ENCODE measurements at regions not wholly inside any gene's neighbourhood (a gene's known extent, or its start where the extent isn't known, plus 50 kb on each side); places are given as distances from the start of the nearest gene placed in this dataset.

DNA sequence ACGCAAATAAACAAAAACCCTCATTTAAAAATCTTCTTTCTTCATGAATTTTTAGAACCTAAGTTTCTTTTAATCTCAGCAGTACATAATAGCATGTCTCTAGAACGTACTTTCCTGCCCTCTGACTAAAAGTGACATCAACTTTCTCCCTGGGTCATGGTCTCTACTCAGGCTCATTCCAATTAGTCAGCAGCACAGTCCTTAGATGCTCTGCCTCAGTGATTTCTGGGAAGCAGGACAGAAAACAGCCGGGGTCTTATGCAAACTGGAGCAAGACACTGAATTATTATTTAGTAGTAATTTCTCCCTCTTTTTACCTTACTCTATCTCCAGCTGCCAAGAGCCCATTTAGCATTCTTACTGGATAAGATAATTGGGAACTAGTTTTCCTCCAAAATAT lies 365.2 kb downstream of the TUSC7 start:
- DNase-seq (ENCODE audit: low spot score) = no peak

DNA sequence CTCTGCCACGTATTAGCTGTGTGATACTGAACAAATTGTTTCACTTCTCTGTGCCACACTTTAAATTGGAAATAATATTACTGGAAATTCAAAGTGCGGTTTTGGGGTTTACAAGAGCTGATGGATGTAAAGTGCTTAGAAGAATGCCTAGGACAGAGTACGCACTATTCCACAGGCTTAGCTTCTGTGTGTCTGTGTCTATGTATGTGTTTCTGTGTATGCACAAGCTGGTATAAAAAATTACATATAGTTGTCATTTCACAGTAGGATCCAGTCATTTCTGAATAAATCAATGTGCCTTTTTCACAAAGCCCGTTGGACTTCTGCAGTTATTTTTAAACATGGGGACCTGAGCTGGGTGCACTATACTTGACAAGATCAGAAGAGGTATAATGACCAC lies 370.4 kb downstream of the TUSC7 start:
- DNase-seq (ENCODE audit: low spot score) = no peak

DNA sequence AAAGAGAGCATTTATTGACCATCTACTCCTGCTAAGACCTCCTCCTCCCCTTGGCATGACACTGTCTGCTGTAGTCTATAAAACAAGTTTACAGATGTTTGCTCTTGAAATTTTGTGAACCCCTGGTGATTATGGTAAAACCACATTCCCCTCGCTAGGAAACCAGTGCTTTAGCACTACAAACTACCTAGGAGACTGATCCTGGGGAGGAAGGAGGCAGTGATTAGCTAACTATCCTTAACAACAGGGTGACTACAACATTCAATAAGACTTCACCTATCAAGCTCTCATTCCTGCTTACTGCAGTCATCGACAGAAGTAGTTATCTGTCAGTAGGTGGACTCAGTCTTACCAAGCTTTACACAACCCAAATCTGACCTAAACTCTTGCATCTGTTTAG lies 371.3 kb downstream of the TUSC7 start:
- no peak for DNase-seq (ENCODE audit: low spot score)

DNA sequence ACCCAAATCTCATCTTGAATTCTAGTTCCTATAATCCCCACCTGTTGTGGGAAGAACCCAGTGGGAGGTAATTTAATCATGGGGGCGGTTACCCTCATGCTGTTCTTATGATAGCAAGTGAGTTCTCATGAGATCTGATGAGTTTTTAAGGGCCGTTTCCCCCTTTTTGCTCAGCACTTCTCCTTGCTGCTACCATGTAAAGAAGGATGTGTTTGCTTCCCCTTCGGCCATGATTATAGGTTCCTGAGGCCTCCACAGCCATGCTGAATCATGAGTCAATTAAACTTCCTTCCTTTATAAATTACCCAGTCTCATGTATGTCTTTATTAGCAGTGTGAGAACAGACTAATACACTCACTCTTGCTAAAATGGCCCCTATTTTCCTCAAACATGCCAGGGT lies 374.7 kb downstream of the TUSC7 start:
- DNase-seq (ENCODE audit: low spot score) = no peak

DNA sequence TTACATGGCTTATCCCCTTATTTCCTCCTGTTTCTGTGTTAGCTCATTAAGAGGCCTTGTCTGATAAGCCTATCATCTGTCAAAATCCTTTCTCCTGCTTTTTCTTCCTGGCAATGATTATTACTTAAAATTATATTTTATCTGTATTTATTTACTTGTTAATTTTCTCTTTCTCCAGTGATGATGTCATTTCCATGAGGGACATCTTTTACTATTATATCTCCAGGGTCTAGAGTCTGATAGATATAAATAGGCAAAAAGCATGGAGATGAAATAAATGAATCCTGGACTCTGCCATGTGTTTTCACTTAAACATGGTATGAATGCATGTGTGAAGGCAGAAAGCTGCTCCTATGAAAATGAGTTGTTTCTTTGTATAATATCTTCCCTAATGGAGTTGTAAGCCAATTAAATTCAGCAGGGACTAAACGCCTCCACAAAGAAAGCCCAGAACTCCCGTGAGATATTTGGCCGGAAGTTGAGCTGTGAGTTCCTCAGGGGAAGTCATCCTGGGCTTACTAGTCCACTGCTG lies 375.2 kb downstream of the TUSC7 start:
- no peak for DNase-seq (ENCODE audit: low spot score)

DNA sequence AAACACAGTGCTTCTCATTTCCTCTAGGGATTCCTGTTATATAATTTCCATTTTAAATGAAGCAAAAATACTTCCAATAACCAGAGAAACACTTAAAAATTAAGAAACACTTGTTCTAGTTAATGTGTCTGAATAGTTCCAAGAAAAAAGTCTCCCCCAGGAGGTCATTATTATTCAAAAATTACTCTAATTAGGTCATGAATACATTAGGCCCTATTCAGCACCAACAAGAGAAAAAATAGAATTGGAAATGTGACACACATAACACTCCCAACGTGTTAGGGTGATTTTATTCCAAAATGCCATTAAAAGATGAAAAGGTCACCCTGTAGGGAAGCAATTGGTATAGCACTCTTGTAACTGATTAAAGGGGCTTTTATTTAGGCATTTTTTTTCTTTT lies 382.1 kb downstream of the TUSC7 start:
- DNase-seq (ENCODE audit: low spot score) = no peak

DNA sequence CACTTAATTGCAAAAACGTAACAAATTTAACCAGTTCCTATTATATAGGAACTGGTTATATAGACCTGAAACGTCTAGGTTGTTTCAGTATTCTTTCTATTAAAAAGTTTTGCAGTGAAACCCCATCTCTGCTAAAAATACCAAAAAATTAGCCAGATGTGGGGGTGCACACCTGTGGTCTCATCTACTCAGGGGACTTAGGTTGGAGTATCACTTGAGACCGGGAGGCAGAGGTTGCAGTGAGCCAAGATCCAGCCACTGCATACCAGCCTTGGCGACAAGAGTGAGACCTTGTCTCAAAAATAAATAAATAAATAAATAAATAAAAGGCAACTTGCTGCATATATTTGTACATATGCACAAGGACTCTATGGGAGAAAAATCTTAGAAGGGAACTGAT lies 387.0 kb downstream of the TUSC7 start:
- DNase-seq (ENCODE audit: low spot score) = no peak

DNA sequence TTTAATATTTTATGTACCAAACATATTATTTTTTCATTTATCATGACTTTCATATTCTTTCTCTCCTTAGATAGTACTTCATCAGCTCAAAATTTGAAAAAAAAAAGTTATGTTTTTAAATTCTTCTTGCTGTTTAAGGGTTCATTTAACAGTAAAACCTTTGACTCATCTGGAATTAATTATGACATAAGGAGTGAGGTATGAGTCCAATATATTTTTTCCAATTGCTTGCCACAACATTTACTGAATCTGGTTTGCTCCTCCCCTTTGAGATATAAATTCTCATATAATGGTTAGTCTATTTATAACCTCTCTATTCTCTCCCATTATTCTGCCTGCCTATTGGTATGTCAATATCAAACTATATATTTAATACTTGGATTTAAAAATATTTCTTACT lies 387.8 kb downstream of the TUSC7 start:
- no peak for DNase-seq (ENCODE audit: low spot score)

DNA sequence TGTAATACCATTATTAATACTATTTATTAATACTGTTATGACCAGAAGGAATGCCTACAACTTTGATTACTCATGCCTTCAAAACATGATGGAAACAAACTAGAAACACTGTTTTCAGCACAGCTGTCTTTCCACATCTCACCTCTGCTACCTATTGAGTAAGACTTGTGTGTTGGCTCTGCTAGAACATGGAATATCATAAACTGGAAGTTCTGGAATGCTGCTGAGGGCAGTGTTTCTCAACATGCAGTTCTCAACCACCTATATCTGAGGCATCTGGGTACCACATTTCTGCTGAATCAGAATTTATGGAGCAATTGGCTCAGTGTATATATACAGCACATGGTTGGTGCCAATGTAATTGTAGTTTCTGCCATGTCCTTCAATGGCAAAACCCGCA lies 392.1 kb downstream of the TUSC7 start:
- DNase-seq (ENCODE audit: low spot score) = no peak

DNA sequence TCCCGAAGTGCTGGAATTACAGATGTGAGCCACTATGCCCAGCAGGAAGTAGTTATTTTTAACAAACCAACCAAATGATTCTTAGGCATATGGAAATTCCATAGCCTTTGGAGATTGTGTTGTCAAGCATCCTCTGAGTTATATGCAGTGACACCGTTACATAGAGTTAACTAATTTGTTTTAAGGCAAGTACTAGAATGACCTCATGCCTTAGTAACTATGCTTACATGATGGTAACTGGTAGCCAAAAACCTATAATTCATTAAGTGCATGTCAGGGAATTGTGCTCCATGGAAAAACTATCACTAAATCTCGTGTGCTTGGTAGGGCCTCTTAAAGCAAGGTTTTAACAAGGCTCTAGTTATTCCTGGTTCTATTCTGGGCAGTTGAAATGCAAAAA lies 392.8 kb downstream of the TUSC7 start:
- DNase-seq (ENCODE audit: low spot score) = no peak

DNA sequence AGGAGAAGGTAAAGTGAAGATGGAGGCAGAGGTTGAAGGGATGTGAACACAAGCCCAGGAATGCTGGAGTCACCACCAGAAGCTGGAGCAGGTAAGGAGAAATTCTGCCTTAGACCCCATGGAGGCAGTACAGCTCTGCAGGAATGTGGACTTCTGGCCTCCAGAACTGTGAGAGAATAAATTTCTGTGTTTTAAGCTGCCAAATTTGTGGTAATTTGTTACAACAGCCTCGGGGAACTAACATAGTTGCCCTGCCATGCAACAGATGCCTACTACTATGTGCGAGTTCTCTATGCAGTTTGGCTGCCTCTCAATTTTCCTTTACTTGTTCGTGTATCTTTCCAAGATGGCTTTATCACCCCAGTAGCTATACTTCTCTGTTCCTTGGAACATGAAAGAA lies 394.1 kb downstream of the TUSC7 start:
- no peak for DNase-seq (ENCODE audit: low spot score)

DNA sequence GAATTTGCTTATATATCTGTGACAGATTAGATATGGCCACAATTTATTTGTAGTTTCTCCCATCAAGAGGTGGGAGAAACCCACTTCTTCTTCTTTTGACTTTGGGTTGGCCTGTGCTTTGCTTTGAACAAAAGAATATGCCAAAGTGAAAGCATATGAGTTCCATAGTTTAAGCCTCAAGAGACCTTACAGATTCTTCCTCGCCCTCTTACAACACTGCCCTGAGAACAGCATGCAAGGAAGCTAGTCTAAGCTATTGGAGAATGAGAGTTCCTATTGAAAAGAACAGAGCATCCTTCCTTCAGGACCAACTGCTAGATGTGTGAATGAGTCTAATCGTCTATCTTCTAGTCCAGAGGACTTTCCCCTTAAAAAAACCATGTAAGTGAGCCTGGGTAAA lies 394.8 kb downstream of the TUSC7 start:
- DNase-seq (ENCODE audit: low spot score) = no peak

DNA sequence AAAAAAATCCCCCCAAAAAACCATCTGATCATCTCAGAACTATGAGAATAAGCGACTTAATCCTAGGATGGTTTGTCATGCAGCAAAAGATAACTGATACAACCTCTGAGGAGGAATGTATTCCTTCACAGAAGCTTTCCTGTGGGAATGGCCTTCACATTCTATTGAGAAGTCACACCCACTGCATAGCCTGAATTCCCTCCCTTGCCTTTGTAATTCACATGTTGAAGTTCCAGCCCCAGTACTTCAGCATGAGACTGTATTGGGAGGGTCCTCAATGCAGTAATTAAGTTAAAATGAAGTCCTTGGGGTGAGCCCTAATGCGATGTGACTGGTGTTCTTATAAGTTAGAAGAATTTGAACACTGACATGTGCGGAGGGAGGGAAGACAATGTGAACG lies 395.2 kb downstream of the TUSC7 start:
- DNase-seq (ENCODE audit: low spot score) = no peak

DNA sequence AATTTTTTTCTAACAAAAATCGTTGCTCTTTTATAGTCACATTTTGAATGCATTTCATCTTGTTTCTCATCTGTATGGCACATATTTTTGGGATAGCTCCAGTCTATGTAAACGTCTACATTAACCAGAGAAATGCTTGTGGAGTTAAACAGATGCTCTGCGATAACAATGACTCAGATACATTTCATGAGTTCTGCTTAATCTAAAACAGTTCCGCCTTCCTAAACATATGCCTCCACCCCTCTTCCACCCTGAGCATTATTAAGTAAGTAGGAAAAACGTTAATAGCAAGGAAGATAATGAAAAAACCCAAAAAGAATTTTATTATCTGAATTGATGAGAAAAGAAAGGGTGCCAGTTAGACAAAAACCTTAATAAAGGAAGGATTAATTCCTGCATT lies 396.1 kb downstream of the TUSC7 start:
- no peak for DNase-seq (ENCODE audit: low spot score)

DNA sequence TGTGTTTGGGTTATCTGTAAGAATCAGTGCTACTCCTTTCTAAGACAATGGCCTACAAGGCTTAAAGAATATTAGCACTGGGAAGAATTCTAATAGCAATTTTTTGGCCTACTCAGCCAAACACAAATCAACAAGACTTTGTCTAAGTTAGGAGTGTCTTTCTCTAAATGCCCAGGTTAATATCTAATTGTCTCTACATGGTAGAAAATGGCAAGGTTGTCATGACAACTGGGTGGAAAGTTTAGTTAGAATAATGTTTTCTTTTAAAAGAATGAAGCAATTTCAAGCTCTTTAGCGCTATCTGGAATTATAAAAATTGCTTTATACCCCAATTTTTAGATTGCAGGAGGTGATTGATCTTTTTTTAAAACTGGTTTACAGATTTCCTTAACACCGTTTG lies 396.8 kb downstream of the TUSC7 start:
- DNase-seq (ENCODE audit: low spot score) = no peak

DNA sequence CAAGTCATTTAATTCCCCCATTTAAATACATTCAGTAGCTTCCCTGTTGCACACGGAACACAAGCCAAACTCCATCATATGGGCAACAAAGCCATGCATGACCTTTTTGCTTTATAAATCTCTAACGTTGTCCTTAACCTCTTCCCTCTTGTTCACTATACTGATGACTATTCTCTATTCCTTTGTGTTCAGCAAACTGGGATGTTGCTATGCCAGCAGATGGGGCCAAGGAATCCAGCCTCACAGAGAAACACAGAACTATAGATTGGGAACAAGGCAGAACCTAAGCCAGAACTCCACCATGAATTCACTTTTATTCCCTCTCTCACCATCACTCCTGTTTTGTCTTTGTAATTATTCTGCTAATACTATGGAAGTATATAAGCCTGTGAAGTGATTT lies 398.4 kb downstream of the TUSC7 start:
- no peak for DNase-seq (ENCODE audit: low spot score)

DNA sequence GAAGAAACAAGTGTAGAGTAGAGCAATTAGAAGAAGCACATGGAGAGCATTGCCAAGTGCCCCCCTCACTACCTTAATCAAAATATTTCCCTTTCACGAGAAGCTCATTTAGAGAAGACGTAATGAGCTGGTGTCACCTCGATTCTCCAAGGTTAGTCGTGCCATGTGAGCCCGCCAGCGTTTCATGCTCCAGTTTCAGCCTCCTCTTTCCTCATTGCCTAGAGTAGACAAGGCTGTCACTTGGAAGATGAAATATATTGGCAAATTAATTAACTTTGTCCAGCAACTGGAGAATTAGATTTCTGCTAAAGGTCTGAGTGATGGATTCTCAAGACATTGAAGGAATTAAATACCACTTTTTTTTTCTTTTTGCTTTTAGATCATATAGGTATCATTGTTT lies 399.6 kb downstream of the TUSC7 start:
- no peak for DNase-seq (ENCODE audit: low spot score)

DNA sequence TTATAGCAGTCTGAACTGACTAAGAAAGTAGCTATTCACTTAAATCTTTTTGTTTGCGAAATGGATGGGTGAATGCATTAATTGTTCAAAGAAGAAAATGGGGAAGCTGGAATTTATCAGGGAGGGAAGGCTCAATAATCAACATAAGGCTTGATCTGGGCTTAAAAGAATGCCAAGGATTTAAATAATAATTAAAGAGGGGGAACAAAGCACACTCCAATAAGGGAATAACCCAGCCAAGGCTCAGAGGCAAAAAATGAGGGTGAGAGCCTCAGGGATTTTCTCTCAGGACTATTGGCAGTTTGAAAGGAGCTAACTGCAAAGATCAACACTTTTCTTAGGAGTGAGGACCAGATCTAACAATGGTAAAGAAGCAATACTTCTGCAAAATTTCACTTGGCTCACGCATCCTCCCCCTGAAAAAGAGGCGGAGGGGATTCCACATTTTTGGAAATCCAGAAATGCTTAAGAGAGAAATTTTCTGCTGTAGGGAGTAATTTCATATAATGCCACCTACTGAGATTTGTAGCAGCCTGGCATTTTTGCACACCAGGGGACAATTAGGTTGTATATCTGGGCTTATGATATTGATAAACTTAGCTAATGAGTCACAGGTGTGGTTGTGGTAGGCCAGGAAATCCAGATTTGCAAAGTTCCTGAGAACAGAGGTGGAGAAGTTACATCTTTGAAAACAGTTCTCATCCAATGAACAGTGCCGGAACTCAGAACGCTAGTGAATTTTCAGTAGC lies 405.1 kb downstream of the TUSC7 start:
- no peak for DNase-seq (ENCODE audit: low spot score)

DNA sequence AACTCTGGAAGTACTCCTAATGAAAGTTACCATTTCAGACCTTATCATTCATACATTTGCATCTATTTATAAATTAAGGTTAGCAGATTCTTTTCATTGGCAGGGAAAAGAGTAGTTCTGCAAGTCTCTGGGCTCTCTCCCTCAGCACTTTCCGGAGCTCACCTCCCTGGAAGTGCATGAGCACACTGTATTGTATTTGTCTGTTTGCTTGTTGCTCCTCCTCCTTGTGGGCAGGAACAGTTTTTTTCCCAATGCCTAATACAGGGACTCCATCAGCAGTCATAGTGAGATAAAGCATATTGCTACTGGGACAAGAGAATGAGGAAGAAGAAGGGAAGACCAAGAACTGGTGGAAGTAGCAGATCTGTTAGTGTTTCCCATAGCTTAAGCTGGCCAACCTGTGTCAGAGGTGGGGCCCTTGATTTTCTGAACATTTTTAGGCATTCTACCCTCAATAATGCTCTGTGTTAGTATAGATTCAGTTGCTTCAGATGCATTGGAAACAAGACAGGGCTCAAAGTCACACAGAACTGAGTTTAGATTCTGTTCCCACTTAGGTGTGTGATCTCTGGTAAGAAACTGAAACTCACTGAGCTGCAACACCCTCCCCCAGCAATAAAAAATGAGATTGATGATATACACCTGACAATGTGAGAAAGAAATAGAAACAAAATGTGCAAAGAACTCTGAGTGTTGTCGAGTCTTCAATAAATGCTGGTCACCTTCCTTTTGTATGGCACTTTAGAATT lies 407.8 kb downstream of the TUSC7 start:
- no peak for DNase-seq (ENCODE audit: low spot score)

DNA sequence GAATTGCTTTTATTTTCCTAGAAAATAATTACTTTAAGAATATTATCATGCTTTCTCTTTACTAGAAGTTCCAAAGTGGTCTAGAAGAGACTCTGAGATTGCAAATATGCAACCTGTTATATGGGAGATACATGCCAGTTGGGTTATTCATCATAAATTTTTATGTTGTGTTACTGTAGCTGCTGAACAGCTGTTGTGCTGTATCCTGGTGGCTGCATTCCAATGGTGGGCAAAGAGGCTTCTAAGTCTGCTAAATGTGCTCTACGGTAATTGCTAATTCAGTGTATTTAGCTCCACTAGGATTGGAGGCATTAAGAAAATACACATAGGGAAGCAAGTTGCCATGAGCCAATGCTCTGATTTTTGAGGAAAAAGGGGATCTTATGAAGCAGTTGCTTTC lies 409.0 kb downstream of the TUSC7 start:
- no peak for DNase-seq (ENCODE audit: low spot score)

DNA sequence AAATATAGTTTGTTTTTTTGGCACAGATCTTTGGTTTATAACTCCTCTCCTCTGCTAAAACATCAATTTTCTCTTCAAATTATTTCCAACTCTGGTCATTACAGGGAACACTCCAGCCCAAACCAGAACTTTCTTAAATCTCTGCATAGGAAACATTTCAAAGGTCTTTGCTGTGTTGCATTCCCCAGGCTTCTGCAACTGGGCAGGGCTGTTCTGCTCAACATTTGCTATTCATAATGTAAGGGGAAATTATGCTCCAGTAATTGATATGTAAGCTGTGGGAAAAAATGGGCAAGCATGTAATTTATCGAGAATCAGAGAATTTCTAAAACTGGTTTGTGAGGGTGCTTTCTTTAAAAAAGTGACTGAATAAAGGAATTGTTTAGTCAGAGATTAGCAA lies 410.4 kb downstream of the TUSC7 start:
- DNase-seq (ENCODE audit: low spot score) = no peak

DNA sequence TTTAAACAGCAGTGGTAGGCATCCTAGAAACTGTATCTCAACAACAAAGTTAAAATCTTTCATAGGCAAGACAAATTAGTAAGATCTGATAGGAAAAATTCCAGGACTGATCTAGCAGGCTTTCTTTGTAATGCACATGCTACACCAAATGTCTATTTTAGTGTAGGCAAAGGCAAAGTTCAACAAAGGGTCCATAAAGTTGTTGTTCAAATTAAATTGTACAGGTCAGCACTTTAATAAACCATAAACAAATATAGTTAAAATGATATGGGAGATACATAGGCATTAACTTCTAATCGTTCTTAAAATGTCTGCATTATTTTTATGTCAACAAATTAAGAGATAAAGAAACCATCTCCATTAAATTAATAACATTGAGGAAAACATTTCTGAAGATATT lies 413.0 kb downstream of the TUSC7 start:
- DNase-seq (ENCODE audit: low spot score) = no peak

DNA sequence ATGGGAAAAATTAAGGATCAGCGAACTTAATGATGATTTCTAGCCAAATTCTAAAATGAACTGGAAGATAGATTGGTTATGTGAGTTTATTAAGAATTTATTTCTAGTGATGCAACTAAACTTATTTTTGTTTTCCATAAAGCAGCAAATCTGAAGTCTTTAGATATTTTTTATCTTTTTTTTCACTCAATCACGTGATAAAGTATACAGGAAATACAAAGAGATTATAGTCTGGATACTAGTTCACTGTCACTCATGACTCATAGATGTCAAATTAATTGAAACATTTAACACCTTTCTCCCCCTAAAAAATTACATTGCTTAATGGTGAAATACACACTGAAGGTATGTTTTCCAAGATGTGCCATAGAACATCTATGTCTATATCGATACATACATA lies 416.9 kb downstream of the TUSC7 start:
- DNase-seq (ENCODE audit: low spot score) = no peak
